ENCODE measurements at regions not wholly inside any gene's neighbourhood (a gene's known extent, or its start where the extent isn't known, plus 50 kb on each side); places are given as distances from the start of the nearest gene placed in this dataset.

DNA sequence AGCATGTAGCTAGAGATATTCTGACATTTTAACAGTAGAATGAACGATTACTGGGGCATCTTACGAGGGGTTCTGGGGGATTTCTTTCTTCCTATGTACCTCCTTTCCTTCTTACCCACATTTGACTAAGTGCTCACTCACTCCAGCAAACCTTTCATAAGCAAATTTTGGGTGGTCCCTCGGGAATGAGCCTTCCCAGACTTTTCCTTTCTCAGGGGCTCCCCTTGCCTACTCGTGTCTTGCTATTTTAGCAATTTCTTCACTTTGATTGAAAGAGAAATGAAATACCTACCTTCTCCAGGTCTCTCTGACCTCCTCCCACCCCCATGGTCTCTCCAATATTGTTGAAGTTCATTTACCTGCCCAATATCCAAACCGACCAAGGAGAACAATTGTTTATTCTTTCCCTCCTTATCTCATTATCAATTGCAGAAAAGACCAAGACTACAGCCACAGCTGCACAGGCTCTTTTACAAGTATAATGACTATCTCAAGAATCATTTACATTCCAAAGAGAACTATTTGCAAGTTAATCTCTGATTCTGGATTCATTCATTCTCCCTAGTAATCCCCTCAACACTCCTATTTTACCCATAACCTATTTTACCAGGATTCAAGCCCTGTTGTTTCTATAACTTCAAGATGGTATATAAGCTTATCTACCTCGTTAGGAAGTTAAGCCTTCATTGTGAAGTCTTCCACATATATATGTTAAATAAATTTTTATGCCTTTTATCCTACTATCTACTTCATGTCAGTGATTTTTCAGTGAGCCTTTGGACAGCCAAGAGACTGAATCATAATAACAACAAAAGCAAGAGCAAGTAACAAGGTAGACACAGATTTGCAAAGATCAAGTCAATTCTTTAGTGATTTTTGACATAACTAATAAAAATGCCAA is 480.6 kb downstream of the IPMK start:
- no peak for DNase-seq (ENCODE audit: low read depth)

DNA sequence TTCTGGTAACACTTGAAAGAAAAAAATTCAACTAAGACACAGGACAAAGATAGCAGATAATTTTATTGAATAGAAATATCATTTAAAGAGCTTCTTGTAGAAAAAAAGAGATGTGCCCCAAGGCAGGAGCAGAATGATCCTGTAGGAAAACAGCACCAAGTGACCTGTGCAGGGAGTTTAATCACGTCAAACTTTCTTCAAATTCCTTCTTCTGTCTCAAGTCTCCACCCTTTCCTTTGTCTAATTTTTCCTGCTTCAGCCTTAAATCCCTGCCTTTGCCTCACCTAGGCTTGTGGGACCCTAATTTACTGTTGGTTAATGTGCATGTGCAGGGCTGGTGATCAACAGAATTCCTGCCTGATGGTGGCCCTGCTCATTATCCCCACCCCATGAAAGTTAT is 481.4 kb downstream of the IPMK start:
- DNase-seq (ENCODE audit: low read depth) = no peak

DNA sequence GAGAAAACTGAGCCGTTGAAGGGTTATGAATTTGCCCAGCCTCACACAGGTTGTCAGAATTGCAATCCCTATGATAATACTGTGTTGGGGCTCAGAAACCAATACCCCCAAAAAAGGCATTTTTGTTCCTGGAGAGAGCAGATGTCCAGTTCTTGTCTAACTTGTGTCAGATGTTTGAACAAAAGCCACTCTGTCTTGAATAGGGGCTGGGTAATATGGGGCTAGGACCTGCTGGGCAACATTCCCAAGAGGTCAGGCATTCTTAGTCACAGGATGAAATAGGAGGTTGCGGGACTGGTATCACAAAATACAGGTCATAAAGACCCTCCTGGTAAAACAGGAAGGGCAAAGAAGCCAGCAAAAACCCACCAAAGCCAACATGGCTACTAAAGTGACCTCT is 482.1 kb downstream of the IPMK start:
- DNase-seq (ENCODE audit: low read depth) = no peak

DNA sequence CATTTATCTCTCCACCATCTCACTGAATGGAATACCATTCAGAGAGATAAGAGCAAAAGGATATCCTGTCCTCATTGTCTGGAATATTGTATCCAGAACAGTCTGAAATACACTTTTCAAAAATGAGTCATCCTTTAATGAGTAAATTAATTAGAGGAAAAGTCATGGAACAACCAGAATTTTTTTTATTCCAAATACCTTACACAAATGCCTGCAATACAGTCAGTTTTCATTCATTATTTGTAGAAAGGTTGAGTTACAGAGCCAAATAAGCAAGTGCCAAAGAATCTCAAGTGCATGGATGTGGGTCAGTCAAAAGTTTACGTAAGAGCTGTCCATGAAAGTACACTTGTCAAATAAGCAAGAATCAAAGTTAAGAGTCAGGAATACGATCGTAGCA is 482.6 kb downstream of the IPMK start:
- no peak for DNase-seq (ENCODE audit: low read depth)

DNA sequence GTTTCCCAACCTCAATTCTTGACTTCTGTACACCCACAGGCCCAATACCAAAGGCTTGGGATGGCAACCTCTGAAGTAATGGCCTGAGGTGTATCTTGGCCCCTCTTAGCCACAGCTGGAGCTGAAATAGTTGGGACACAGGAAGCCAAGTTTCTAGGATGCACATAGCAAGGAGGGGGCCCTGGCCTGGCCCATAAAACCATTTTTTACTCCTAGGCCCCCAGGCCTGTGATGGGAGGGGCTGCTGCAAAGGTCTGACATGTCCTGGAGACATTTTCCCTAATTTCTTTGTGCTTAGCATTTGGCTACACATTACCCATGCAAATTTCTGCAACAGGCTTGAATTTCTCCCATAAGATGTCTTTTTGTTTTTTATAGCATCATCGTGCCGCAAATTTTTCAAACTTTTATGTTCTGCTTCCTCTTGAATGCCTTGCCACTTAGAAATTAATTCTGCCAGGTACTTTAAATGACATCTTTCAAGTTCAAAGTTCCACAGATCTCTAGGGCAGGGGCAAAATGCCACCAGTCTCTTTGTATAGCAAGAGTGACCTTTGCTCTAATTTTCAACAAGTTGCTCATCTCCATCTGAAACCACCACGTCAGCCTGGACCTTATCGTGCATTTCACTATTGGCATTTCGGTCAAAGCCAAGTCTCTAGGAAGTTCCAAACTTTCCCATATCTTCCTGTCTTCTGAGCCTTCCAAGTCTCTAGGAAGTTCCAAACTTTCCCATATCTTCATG is 490.8 kb downstream of the IPMK start:
- DNase-seq (ENCODE audit: low read depth) = no peak

DNA sequence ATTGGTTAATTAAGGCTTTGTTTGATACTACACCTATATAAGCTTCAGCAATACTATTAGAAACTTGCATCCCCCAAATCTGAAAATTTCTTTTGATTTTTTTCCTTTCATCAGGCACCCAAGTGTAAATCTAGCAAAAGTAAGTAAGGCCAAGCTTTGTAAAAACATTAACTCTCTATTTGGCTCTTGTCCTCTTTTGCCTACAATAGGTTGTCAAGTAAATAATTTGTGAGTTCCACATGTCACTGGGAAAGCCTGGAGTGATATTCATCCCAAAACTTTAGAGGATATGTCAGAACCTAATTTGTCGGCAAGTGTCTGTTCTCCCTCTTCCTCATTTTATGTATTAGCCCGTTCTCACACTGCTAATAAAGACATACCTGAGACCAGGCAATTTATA is 492.4 kb downstream of the IPMK start:
- DNase-seq (ENCODE audit: low read depth) = no peak

DNA sequence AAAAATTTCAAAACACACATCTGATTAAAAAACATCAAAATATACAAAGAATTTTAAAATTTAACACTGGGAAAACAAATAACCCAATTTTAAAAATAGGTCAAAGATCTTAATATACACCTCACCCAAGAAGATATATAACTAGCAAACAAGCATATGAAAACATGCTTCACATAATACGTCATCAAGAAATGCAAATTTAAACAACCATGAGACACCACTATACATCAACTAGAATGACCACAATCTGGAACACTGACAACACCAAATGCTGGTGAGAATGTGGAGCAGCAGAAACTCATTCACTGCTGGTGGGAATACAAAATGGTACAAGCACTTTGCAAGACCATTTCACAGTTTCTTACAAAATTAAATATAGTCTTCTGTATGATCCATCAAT is 498.4 kb downstream of the IPMK start:
- DNase-seq (ENCODE audit: low read depth) = no peak

DNA sequence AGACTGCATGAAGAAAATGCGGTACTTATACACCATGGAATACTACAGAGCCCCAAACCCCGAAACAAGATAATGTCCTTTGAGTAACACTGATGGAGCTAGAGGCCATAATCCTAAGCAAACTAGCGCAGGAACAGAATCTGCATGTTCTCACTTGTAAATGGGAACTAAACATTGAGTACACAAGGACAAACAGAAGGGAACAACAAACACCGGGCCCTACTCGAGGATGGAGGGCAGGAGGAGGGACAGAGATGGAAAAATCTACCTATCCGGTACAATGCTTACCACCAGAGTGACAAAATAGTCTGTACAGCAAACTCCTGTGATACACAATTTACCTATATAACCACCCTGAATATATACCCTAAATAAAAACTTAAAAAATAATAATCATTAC is 507.9 kb downstream of the IPMK start:
- no peak for DNase-seq (ENCODE audit: low read depth)

DNA sequence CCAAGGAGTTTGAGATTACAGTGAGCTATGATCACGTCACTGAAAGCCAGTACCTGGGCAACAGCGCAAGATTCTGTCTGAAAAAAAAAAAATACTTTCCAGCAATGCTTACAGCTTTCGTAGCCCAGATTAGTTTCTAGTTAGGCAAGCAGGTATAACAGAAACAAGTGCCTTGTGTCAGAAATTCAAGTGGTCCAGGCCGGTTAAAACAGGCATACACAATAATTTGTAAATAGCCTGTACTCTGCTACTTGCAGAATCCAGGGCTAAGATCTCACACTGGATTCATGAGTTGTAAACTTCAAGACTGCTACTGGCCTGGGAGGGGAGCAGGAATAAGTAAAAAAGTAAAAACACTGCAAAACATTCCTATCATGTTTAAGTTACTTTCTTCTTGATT is 512.9 kb downstream of the IPMK start:
- DNase-seq (ENCODE audit: low read depth) = no peak

DNA sequence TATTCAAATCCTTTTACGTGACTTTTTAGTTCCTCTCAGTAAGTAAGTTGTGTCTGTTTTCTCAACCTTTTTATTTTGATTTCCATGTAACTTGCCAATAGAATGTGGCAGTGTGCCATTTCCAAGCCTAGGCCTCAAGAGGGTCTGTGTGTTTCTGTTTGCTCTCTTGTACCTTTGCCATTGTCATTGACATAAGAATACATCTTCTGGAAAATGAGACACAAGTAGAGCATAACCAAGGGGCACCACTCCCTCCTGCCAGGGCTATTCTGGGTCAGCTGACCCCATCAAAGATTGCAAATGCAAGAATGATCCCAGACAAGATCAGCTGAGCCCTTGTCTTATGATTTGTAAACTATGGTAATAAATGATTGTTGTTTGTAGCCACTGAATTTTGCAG is 524.0 kb downstream of the IPMK start:
- no peak for DNase-seq (ENCODE audit: low read depth)

DNA sequence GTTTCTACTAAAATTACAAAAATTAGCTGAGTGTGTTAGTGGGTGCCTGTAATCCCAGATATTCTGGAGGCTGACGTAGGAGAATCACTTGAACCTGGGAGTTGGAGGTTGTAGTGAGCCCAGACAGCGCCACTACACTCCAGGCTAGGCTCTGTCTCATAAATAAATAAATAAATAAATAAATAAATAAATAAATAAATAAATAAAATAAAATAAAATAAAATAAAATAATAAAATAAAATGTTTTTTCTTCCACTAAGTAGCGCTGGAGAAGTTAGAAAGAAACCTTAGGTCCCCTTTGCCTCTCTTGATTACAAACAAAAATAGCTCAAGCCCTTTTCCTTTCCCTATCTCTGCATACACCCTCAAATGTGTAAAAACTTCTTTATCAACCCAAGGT is 525.9 kb downstream of the IPMK start:
- DNase-seq (ENCODE audit: low read depth) = no peak

DNA sequence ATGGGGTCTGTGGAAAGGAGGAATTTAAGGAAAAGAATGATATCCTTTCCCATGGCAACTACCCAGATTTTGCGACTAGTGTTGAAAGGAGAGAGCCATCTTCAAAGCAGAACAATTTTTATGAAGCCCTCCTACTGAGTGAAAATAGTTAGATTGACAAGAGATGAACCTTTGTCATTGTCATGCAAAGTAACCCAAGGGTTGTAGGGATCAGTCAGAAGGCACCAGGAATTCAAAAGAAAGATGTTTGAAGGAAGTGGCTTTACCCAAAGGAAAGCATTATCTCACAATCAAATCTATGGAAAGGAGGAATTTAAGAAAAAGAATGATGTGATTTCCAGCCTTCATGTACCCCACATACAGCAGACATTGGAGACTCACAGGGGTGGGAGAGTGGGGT is 544.4 kb downstream of the IPMK start:
- DNase-seq (ENCODE audit: low read depth) = no peak

DNA sequence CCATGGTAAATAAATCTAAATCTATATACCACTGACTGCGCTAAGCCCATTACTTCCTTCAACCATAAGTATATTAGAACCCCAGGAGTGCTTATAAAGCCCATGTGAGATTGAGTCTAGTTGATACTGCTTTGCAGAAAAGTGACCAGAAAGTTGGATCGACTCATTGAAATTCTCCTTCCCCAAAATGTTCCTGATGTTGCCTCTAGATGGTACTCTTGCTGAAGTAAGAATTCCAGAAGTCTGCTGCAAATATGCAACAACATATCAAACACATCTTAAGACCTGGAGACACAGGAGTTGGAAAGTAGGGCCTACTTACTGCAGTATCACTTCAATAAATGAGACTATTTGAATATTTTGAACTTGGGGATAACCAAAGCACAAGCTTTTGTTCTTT is 550.8 kb downstream of the IPMK start:
- DNase-seq (ENCODE audit: low read depth) = no peak

DNA sequence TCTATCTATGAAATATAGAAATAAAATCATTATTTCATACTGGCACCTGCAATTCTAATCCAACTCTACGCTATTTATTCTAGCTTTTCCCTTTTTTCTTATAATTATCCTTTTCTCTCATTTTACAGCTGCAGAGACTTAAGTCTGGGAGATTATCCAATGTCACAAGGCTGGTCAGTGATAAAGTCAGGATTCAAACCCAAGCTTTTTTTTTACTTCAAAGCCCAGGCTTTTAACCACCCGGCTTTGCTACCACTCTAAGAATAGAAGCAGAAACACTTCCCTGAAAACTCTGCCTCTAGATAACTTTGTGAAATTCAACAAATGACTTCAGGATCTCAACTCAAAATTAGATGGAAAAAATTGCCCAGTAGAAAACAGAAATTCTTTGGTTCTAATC is 552.5 kb downstream of the IPMK start:
- DNase-seq (ENCODE audit: low read depth) = no peak

DNA sequence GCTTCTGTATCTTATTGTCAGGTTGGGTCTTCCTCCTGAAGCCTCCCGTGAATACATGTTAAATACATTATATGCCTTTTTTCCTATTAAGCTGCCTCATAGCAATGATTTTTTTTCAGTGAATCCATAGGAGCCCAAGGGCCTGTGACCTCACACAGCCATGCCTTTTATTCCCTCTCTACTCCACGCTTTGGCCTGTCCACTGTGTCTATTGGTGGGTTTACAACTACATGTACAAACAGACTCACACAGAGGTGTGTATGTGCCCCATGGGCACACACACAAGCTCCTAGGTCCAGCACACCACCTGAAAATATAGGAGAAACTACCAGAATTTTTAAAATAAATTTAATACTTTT is 560.4 kb downstream of the IPMK start:
- no peak for DNase-seq (ENCODE audit: low read depth)

DNA sequence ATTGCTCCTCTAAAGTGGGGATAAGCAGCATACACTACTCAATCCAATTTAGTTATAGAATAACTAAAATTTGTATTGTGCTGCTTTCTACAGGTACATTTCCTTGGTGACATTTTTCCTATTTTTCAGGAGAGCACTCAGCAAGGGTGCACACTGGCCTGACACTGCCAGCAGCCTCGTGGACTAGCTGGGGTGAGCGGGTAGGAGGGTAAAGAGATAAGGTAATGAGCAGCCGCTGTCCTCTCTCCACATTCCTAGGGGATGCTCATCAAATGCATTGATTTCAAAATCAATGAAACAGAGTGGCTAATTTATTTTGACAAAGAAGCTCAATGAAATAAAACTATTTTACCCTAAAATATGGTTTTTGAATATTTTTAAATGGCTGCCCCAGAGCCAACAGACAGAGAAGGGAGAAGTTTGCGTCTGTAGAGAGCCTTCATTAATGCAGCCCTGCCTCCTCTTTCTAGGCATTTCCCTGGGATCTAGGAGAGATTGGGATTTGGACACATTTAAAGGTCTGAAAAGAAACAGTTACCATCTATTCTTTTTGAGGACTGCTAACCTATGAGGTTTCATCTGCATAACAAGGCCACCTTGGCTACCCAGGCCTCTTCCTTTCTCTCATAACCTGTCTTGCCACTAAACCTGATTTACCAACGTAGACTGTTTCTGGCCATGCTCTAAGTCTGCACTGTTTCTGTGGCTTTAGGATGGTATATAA is 561.0 kb downstream of the IPMK start:
- no peak for DNase-seq (ENCODE audit: low read depth)

DNA sequence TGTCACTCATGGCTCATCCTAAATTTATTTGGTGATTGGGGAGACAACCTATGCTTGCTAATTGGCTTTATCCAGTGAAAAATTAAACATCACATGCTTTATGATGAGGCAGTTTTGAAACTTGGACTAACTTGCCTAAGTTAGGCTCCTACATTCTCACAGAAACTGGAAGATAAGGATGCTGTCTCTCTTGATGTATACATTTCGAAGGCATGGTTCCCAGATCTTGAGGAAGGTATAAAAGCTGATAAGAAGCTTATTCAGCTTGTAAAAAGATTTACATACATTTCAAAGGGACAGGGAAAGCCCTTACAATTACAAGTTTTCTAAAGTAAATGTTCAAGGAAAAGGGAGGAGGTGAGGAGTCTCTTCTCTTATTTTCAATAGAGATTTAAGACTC is 561.7 kb downstream of the IPMK start:
- DNase-seq (ENCODE audit: low read depth) = no peak

DNA sequence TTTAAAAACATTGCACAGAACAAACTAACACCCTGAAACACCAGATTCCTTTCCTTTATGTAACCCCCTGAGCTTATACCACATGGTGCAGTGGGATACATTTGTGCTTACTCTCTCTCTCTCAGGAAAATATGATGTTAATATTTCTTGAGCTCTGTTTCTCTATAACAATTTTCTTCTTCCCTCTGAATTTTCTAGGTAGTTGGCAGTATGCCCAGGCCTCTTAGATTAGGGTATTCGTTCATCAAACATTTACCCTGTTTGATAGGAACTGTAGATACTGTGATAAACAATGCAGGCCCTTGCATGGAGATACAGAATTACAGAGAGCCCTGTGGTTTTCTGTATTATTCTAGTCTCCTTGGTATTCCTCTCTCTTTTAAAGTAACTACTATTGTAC is 567.8 kb downstream of the IPMK start:
- no peak for DNase-seq (ENCODE audit: low read depth)

DNA sequence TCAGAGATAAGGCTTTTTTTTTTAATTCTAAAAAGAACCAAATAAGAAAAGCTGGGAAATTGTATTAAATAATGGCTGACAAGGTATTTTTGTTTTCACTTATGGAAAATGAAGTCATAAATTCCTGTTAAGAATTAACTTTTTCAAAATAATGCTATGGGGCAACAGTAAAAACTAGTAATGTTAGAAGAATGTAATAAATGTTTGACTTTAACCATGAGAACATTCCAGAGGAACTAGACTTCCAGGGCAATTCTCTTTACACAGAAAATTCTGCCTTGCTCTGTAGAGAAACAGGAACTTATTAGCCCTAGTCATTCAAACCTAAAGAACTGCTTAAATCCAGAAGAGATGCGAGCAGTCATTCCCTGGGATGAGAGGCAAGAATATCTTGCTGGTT is 571.1 kb downstream of the IPMK start:
- no peak for DNase-seq (ENCODE audit: low read depth)

DNA sequence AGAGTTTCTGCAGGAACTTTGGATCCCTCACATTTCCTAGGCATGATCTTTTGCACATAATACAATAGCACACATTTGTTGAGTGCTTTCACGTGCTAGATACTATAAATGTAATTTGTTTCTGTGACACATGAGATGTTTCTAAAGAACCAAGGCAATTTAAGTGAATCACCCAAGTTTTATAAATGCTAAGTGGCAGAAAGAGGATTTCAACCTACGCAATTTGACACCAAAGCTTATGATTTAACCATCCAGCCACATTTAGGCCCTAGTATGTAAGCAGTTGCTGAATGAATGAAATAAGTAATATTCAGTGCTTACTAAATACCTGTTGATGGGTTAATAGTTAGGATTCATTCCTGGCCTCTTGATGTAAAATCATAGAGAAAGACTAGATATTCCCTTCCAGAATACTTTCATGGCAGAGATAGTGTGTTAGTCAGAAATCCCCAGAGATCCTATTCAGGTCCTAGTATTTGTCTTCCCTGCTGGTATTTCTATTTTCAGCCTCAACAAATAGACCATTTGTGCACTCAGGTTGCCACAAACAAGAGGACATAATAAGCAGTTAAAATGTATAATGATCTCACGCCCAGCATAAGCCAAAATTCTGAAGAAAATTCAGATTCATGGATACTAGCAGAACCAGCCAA is 572.6 kb downstream of the IPMK start:
- DNase-seq (ENCODE audit: low read depth) = no peak

DNA sequence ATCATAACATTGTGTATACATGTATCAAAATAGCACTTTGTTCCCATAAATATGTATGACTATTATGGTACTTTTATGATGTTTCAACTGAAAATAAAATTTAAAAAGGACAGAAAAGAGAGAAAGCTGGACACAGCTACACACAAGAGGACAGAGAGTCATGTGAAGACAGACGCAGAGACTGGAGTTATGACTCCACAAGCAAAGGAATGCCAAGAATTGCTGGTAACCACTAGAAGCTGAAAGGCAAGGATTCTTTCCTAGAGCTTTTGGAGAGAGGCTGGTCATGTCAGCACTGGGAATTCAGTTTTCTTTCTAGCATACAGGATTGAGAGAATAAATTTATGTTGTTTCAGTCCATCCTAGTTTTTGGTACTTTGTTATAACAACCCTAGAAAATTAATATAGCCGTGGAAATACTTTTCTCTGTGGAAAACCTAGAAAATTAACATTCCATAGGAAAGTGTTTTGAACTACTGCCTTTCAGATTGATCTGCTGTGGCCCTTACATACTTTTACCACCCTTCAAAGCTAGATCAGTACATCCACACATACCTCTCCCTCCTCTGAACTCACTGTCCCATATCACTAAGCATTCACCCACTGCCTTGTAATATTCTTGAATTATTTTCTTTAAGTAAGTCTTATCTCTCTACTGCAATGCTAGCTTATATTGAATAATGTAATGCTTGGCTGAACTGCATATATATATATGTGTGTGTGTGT is 575.3 kb downstream of the IPMK start:
- no peak for DNase-seq (ENCODE audit: low read depth)
